HepG2 (cell line): ENCODE measurements at regions not wholly inside any gene's neighbourhood (a gene's known extent, or its start where the extent isn't known, plus 50 kb on each side); places are given as distances from the start of the nearest gene placed in this dataset.

ENCODE experiments used
- ATAC-seq: fragments of 200-7000 bp; cut with Tn5 transposase; 3 replicates; pipeline ENCODE4 v1.9.1; 2020; ENCODE audit warnings: mild to moderate bottlenecking, moderate library complexity
- BruUV-seq: library from RNA; stranded (reverse); fragments of 400-500 nt; replicated peaks from 2 replicates; lab custom pipeline; 2021; lab: Mats Ljungman, UMichigan
- CTCF ChIA-PET: fragments of 300-600 bp; formaldehyde crosslinking; extraction: SDS; loops from one replicate; lab custom pipeline; 2021; ENCODE audit warnings: low total read pairs, inconsistent platforms, low intra/inter-chr PET ratio; lab: Yijun Ruan, JAX
- POLR2A ChIA-PET: fragments of 350-600 bp; sonication (Branson Sonifier 250); formaldehyde crosslinking; loops from one replicate; lab custom pipeline; 2020; ENCODE audit warnings: antibody characterized with exemption, inconsistent platforms; lab: Yijun Ruan, JAX
- DNase-seq: peaks from one replicate; pipeline ENCODE4 v3.0.0-alpha.2; 2015; ENCODE audit warnings: low spot score
- FAIRE-seq: peaks from 3 replicates; lab custom pipeline; 2011; peaks lifted over from hg19 to GRCh38; lab: Jason Lieb, UNC
- H2AFZ ChIP-seq: one replicate; pipeline ENCODE4 v1.6.1; 2011; ENCODE audit warnings: low read length, inconsistent platforms
- H3K27ac ChIP-seq: fragments of 300-600 bp; 3 replicates; pipeline ENCODE4 v1.8.0; 2011; ENCODE audit warnings: mixed run types, mild to moderate bottlenecking, mixed read lengths, low read length, inconsistent platforms; ENCODE audit not compliant: insufficient read depth; ENCODE audit errors: extremely low read length
- H3K27me3 ChIP-seq, 2 experiments: fragments of 200-600 bp in 1 of 2; 2 replicates in 1 of 2; 3 replicates in 1 of 2; pipeline versions ENCODE4 v1.6.0 to v1.8.0; 2011; ENCODE audit warnings: low read length in 2 of 2, mild to moderate bottlenecking in 2 of 2, moderate library complexity in 2 of 2, inconsistent platforms in 1 of 2; ENCODE audit not compliant: insufficient read depth in 2 of 2, control insufficient read depth in 1 of 2
- H3K36me3 ChIP-seq, 2 experiments: fragments of 200-600 bp in 1 of 2; replicated peaks in 1 of 2; 2 replicates in 1 of 2; 3 replicates in 1 of 2; pipeline versions ENCODE4 v1.5.1 to v1.8.0; 2011; ENCODE audit warnings: low read length in 2 of 2, inconsistent platforms in 1 of 2; ENCODE audit not compliant: insufficient read depth in 2 of 2, control insufficient read depth in 1 of 2
- H3K4me1 ChIP-seq: 2 replicates; pipeline ENCODE4 v1.5.1; 2012; ENCODE audit warnings: low read length, inconsistent platforms; ENCODE audit not compliant: insufficient read depth
- H3K4me2 ChIP-seq: 2 replicates; pipeline ENCODE4 v1.6.0; 2011; ENCODE audit warnings: low read depth, low read length, inconsistent platforms
- H3K4me3 ChIP-seq, 3 experiments: fragments of 200-600 bp in 1 of 3; sonication (generic), shearing (Covaris generic) in 1 of 3; replicated peaks in 1 of 3; 2 replicates each; pipeline ENCODE4 v1.5.1; 2011 to 2016; ENCODE audit warnings: low read length in 3 of 3, inconsistent platforms in 2 of 3, low read depth in 2 of 3, mild to moderate bottlenecking in 2 of 3, control low read depth in 1 of 3, mixed read lengths in 1 of 3; ENCODE audit not compliant: insufficient read depth in 1 of 3
- H3K79me2 ChIP-seq: one replicate; pipeline ENCODE4 v1.6.1; 2011; ENCODE audit warnings: low read length, inconsistent platforms; ENCODE audit not compliant: insufficient read depth
- H3K9ac ChIP-seq: 2 replicates; pipeline ENCODE4 v1.6.0; 2011; ENCODE audit warnings: mild to moderate bottlenecking, low read depth, low read length, inconsistent platforms; ENCODE audit not compliant: insufficient read depth
- H3K9me3 ChIP-seq: 2 replicates; pipeline ENCODE4 v1.5.1; 2012; ENCODE audit warnings: mild to moderate bottlenecking, low read length
- H4K20me1 ChIP-seq: 2 replicates; pipeline ENCODE4 v1.6.0; 2011; ENCODE audit warnings: inconsistent platforms, mild to moderate bottlenecking, low read length, moderate library complexity; ENCODE audit not compliant: insufficient read depth
- BRCA1 ChIP-seq: sonication (generic); formaldehyde crosslinking; IDR thresholded peaks from 2 replicates; pipeline ENCODE4 v1.4.0; 2020; ENCODE audit warnings: missing genetic modification reagents
- BRD4 ChIP-seq: sonication (generic); formaldehyde crosslinking; IDR thresholded peaks from 2 replicates; pipeline ENCODE4 v1.4.0; 2020; ENCODE audit warnings: missing genetic modification reagents
- DNMT1 ChIP-seq: sonication (generic); formaldehyde crosslinking; IDR thresholded peaks from 2 replicates; pipeline ENCODE4 v1.5.1; 2020; ENCODE audit warnings: mild to moderate bottlenecking, missing genetic modification reagents
- ETV6 ChIP-seq: sonication (generic); formaldehyde crosslinking; conservative IDR thresholded peaks from 2 replicates; pipeline ENCODE4 v1.4.0; 2020; ENCODE audit warnings: missing genetic modification reagents
- TEAD2 ChIP-seq: sonication (generic); formaldehyde crosslinking; IDR thresholded peaks from 2 replicates; pipeline ENCODE4 v1.9.0; 2021; ENCODE audit warnings: missing genetic modification reagents
- ZNF142 ChIP-seq: sonication (generic); formaldehyde crosslinking; IDR thresholded peaks from 2 replicates; pipeline ENCODE4 v1.4.0; 2020; ENCODE audit warnings: missing genetic modification reagents
- ZNF30 ChIP-seq: sonication (generic); formaldehyde crosslinking; IDR thresholded peaks from 2 replicates; pipeline ENCODE4 v1.5.0; 2020; ENCODE audit warnings: mild to moderate bottlenecking, missing genetic modification reagents
- WGBS: methylation state at CpG from one replicate; pipeline ENCODE4 v1.1.6; 2017; ENCODE audit warnings: low lambda C conversion rate; 5-methylcytosine and 5-hydroxymethylcytosine counted together
- in situ Hi-C: cut with HindIII; loops from 2 replicates; pipeline ENCODE4 v1.10.0; 2017; ENCODE audit warnings: low pct_unique_long_range_greater_than_20kb; ENCODE audit not compliant: extremely low pct_ligation_motif_present
- intact Hi-C: fragments of 100-400 bp; cut with micrococcal nuclease; formaldehyde crosslinking; loops from one replicate; pipeline ENCODE4 v1.10.0; 2022; ENCODE audit not compliant: unreplicated experiment

DNA sequence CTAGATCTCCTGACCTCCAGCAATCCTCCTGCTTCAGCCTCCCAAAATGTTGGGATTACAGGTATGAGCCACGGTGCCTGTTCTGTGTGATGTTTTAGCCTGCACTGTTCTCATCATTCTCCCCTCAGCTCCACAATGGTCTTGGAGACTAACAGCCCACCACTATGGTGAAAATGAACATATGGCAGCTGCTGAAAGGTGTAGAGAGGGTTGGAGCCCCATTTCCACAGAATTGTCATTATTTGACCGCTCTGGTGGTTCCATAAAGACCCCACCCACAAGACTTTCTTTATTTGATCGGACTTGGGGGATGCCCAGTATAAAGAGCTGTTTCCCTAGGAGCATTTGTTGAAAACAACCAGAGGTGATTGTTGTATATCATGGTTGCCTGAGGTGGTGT, 67.9 kb upstream of the SEPTIN5 start:
- Histone ChIP-seq H3K27ac (no peak overlapping the region), H3K4me2 (no peak overlapping the region), H3K4me3 (no peak overlapping the region), H2AFZ (no peak overlapping the region), H3K4me1 (no peaks in the 10 kb centered on the region), H3K79me2 (no peaks in the 10 kb centered on the region), H4K20me1 (no peaks in the 10 kb centered on the region), H3K27me3 (peaks cover 1 to 7% of the 10 kb centered on the region in 2 experiments; a peak in 4 of 5 replicates), H3K9me3 (peaks cover 22% of the 10 kb centered on the region), H3K36me3 (no peaks in the 10 kb centered on the region), H3K9ac (no peak overlapping the region)
- BruUV-seq = no TSS peak
- WGBS = 0% methylated on average over 3 of the region's 3 CpGs
- DNase-seq = no peak
- TF ChIP-seq ETV6 (CRISPR knock-in tag) (no peak), DNMT1 (no peak), BRCA1 (CRISPR knock-in tag) (no peak), ZNF30 (CRISPR knock-in tag) (no peak), ZNF142 (CRISPR knock-in tag) (no peak), TEAD2 (CRISPR knock-in tag) (no peak), BRD4 (CRISPR knock-in tag) (no peak)
- ATAC-seq = no peak
- ChIA-PET POLR2A (no interaction called here), CTCF (no interaction called here)
- FAIRE-seq = no peak
- intact Hi-C loops (no loop called here), in situ Hi-C loops (no loop called here)
